Prostate gland (tissue), 2 donors: ENCODE measurements at regions not wholly inside any gene's neighbourhood (a gene's known extent, or its start where the extent isn't known, plus 50 kb on each side); places are given as distances from the start of the nearest gene placed in this dataset.

ENCODE experiments used
- DNase-seq: peaks from one replicate; pipeline ENCODE4 v3.0.0-alpha.2; 2019; ENCODE audit warnings: low spot score
- H3K27ac ChIP-seq, 2 donors: fragments of 200-600 bp; sonication (generic); 2 replicates each; pipeline ENCODE4 v1.5.1; 2017 to 2019
- H3K27me3 ChIP-seq: fragments of 200-600 bp; sonication (generic); replicated peaks from 2 replicates; pipeline ENCODE4 v1.5.1; 2019; ENCODE audit not compliant: insufficient read depth
- H3K36me3 ChIP-seq, 2 donors: fragments of 200-600 bp; sonication (generic); 1 replicate in 1 of 2; 2 replicates in 1 of 2; pipeline versions ENCODE4 v1.5.1 to v1.8.1; 2017 to 2019
- H3K4me1 ChIP-seq: fragments of 200-600 bp; sonication (generic); replicated peaks from 2 replicates; pipeline ENCODE4 v1.5.1; 2019
- H3K4me3 ChIP-seq, 2 donors: fragments of 200-600 bp; sonication (generic); 2 replicates each; pipeline ENCODE4 v1.5.1; 2017 to 2019
- H3K9me3 ChIP-seq: fragments of 200-600 bp; sonication (generic); 2 replicates; pipeline ENCODE4 v1.5.1; 2017
- POLR2A ChIP-seq: fragments of 450-650 bp; IDR thresholded peaks from one replicate; pipeline ENCODE4 v1.6.1; 2016; ENCODE audit warnings: antibody characterized with exemption, mild to moderate bottlenecking
- POLR2AphosphoS5 ChIP-seq: sonication (generic); formaldehyde crosslinking; IDR thresholded peaks from one replicate; pipeline ENCODE4 v1.6.1; 2017; ENCODE audit warnings: antibody characterized with exemption
- WGBS: methylation state at CpG from one replicate; pipeline ENCODE4 v1.1.5; 2018; 5-methylcytosine and 5-hydroxymethylcytosine counted together
- intact Hi-C: fragments of 100-400 bp; cut with DNase I; formaldehyde crosslinking; loops from one replicate; pipeline ENCODE4 v1.14.2; 2022
- TF ChIP-seq, protein P1 (sequence below), 4 experiments: fragments of 200-600 bp in 2 of 4; fragments of 450-650 bp in 2 of 4; sonication (generic) in 2 of 4; IDR thresholded peaks; 1 replicate in 3 of 4; 2 replicates in 1 of 4; pipeline ENCODE4 v1.5.1; 2016 to 2019; ENCODE audit warnings: antibody characterized with exemption in 4 of 4, mild to moderate bottlenecking in 2 of 4, moderate library complexity in 2 of 4

DNA sequence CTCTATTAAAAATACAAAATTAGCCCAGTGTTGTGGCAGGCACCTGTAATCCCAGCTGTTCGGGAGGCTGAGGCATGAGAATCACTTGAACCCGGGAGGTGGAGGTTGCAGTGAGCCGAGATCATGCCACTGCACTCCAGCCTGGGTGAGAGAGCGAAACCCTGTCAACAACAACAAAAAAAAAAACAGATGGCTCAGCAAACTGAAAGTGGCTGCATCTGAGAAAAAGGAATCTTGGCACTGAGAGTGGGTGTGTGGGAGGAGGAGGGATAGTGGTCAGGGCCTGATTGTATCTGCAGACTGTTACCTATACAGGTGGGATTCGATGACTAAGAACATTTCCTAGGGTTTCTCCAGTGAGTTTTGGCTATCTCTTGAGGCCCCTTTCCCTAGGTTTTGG is 122.2 kb upstream of the BARHL2 start:
- intact Hi-C loops, result no loop called here
- Histone ChIP-seq H3K27ac (no peak overlapping the region), H3K4me1 (peaks cover 2% of the 10 kb centered on the region), H3K36me3 (no peaks in the 10 kb centered on the region), H3K9me3 (no peaks in the 10 kb centered on the region), H3K4me3 (no peak overlapping the region), H3K27me3 (peaks cover 25% of the 10 kb centered on the region)
- no peak for DNase-seq
- TF ChIP-seq POLR2A (no peak), POLR2AphosphoS5 (no peak)
- TF ChIP-seq, protein P1, sequence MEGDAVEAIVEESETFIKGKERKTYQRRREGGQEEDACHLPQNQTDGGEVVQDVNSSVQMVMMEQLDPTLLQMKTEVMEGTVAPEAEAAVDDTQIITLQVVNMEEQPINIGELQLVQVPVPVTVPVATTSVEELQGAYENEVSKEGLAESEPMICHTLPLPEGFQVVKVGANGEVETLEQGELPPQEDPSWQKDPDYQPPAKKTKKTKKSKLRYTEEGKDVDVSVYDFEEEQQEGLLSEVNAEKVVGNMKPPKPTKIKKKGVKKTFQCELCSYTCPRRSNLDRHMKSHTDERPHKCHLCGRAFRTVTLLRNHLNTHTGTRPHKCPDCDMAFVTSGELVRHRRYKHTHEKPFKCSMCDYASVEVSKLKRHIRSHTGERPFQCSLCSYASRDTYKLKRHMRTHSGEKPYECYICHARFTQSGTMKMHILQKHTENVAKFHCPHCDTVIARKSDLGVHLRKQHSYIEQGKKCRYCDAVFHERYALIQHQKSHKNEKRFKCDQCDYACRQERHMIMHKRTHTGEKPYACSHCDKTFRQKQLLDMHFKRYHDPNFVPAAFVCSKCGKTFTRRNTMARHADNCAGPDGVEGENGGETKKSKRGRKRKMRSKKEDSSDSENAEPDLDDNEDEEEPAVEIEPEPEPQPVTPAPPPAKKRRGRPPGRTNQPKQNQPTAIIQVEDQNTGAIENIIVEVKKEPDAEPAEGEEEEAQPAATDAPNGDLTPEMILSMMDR (IDR thresholded peaks at IDR 0.05), result no peak
- WGBS, result 52% methylated on average over 5 of the region's 5 CpGs

- TF ChIP-seq, protein P1 (IDR thresholded peaks at IDR 0.05), result no peak
- TF ChIP-seq POLR2A (no peak), POLR2AphosphoS5 (no peak)
- no peak for DNase-seq
- H3K36me3 ChIP-seq, result no peaks in the 10 kb centered on the region
- H3K27ac ChIP-seq, result no peak overlapping the region
- peaks cover 2% of the 10 kb centered on the region for H3K4me1 ChIP-seq
- no peak overlapping the region for H3K4me3 ChIP-seq
- H3K27me3 ChIP-seq, result peaks cover 25% of the 10 kb centered on the region
- intact Hi-C loops, result no loop called here
- H3K9me3 ChIP-seq, result no peaks in the 10 kb centered on the region
These were observed 121.6 kb upstream of the BARHL2 start for GRCh38 chr1:90838720-90839119.

DNA sequence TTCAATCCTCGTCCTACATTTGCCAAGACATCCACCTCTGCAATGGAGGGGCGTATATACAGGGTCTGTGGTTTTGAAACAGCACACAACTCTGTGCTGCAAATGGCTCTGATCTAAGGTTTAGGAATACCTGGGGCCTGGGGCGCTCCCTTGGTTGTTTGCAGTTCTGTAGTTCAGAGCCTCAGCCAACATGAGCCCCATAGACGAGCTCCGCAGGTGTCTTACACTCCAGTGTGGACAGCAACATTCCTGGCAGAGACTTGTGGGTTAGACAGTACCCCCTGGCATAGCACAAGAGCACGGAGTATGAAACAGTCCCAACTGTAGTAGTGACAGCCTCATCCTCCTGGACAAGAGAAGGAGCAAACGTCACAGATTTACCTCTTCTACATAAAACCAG is 120.3 kb upstream of the BARHL2 start:
- H3K36me3 ChIP-seq, result no peaks in the 10 kb centered on the region
- H3K4me3 ChIP-seq, result no peak overlapping the region
- DNase-seq, result no peak
- TF ChIP-seq POLR2A, result no peak
- no peak for TF ChIP-seq POLR2AphosphoS5
- TF ChIP-seq, protein P1 (IDR thresholded peaks at IDR 0.05), result no peak
- H3K27me3 ChIP-seq, result peaks cover 25% of the 10 kb centered on the region
- H3K9me3 ChIP-seq, result no peaks in the 10 kb centered on the region
- intact Hi-C loops, result no loop called here
- WGBS, result 69% methylated on average over 7 of the region's 7 CpGs
- H3K4me1 ChIP-seq, result peaks cover 2% of the 10 kb centered on the region
- H3K27ac ChIP-seq, result no peak overlapping the region

- Histone ChIP-seq H3K4me3 (peak overlapping the region in 1 of 2 donors; percentile 22), H3K4me1 (peaks cover 2% of the 10 kb centered on the region), H3K27me3 (peaks cover 25% of the 10 kb centered on the region), H3K27ac (no peak overlapping the region), H3K9me3 (no peaks in the 10 kb centered on the region), H3K36me3 (no peaks in the 10 kb centered on the region)
- WGBS, result 10% methylated on average over 8 of the region's 8 CpGs
- TF ChIP-seq POLR2A, result no peak
- no peak for TF ChIP-seq POLR2AphosphoS5
- TF ChIP-seq, protein P1 (IDR thresholded peaks at IDR 0.05), result no peak
- DNase-seq, result no peak
- intact Hi-C loops, result no loop called here
These were observed 119.2 kb upstream of the BARHL2 start for GRCh38 chr1:90836345-90836679.

- Histone ChIP-seq H3K9me3 (no peaks in the 10 kb centered on the region), H3K4me1 (peaks cover 2% of the 10 kb centered on the region), H3K36me3 (no peaks in the 10 kb centered on the region), H3K4me3 (peak overlapping the region in 1 of 2 donors; percentile 22), H3K27me3 (peaks cover 25% of the 10 kb centered on the region), H3K27ac (no peak overlapping the region)
- intact Hi-C loops, result no loop called here
- no peak for TF ChIP-seq POLR2A
- TF ChIP-seq, protein P1 (IDR thresholded peaks at IDR 0.05), result no peak
- no peak for TF ChIP-seq POLR2AphosphoS5
- 5% methylated on average over 42 of the region's 59 CpGs for WGBS
- no peak for DNase-seq
These were observed 118.7 kb upstream of the BARHL2 start for GRCh38 chr1:90835661-90836344.
